Right cardiac atrium (tissue), 5 donors: ENCODE measurements at regions not wholly inside any gene's neighbourhood (a gene's known extent, or its start where the extent isn't known, plus 50 kb on each side); places are given as distances from the start of the nearest gene placed in this dataset.

ENCODE experiments used
- ATAC-seq, 2 donors: fragments of 200-7000 bp; cut with Tn5 transposase; one replicate each; pipeline versions ENCODE4 v1.8.0 to v1.9.1; 2020; ENCODE audit warnings: moderate library complexity in 2 of 2, mild to moderate bottlenecking in 1 of 2
- DNase-seq, 3 donors: peaks; one replicate each; pipeline ENCODE4 v3.0.0-alpha.2; 2020
- H3K27ac ChIP-seq: one replicate; pipeline ENCODE4 v1.5.1; 2013; ENCODE audit warnings: mild to moderate bottlenecking, low read length, control low read depth, moderate library complexity
- H3K27me3 ChIP-seq: one replicate; pipeline ENCODE4 v1.6.1; 2013; ENCODE audit not compliant: control insufficient read depth, insufficient read depth
- H3K4me1 ChIP-seq: one replicate; pipeline ENCODE4 v1.6.1; 2013; ENCODE audit warnings: low read length; ENCODE audit not compliant: control insufficient read depth, insufficient read depth
- H3K4me3 ChIP-seq: one replicate; pipeline ENCODE4 v1.5.1; 2013; ENCODE audit warnings: low read length, control low read depth
- H3K9me3 ChIP-seq: one replicate; pipeline ENCODE4 v1.6.1; 2013; ENCODE audit warnings: low read length; ENCODE audit not compliant: control insufficient read depth
- WGBS: extraction: QIAGEN DNeasy Blood & Tissue Kit; methylation state at CpG from one replicate; pipeline ENCODE4 v1.1.7; 2013; 5-methylcytosine and 5-hydroxymethylcytosine counted together
- intact Hi-C, 4 donors: fragments of 100-400 bp; cut with DNase I; formaldehyde crosslinking; loops; one replicate each; pipeline versions ENCODE4 v1.11.0 to v1.14.0; 2022 to 2023
- donor health status: healthy with polysubstance abuse.
- donor health status: DM: no; HTN: yes; CAD: no.
- donor health status: DM: no; HTN: no; CAD: no.
- donor health status: DM: no; HTN: yes; CAD: no; lungs with severe emphysema.
- donor health status: DM: yes; HTN: yes; CAD: no.

- H3K4me3 ChIP-seq: no peak overlapping the region
- intact Hi-C loops: no loop called here
- H3K4me1 ChIP-seq: no peaks in the 10 kb centered on the region
- ATAC-seq (no peak), DNase-seq (no peak)
- WGBS: 90% methylated on average over 3 of the region's 3 CpGs
- no peaks in the 10 kb centered on the region for H3K9me3 ChIP-seq
- H3K27me3 ChIP-seq: no peaks in the 10 kb centered on the region
- H3K27ac ChIP-seq: no peak overlapping the region
Observed at GRCh38 chr13:72657379-72657778, 70.0 kb downstream of the MZT1 start.

GRCh38 chr13:72656357-72656756 lies 71.1 kb downstream of the MZT1 start:
- no peak overlapping the region for H3K27ac ChIP-seq
- WGBS: 88% methylated on average over 2 of the region's 2 CpGs
- no peak for ATAC-seq
- H3K9me3 ChIP-seq: no peaks in the 10 kb centered on the region
- H3K4me1 ChIP-seq: no peaks in the 10 kb centered on the region
- H3K4me3 ChIP-seq: no peak overlapping the region
- intact Hi-C loops: no loop called here
- DNase-seq: no peak
- no peaks in the 10 kb centered on the region for H3K27me3 ChIP-seq

DNA sequence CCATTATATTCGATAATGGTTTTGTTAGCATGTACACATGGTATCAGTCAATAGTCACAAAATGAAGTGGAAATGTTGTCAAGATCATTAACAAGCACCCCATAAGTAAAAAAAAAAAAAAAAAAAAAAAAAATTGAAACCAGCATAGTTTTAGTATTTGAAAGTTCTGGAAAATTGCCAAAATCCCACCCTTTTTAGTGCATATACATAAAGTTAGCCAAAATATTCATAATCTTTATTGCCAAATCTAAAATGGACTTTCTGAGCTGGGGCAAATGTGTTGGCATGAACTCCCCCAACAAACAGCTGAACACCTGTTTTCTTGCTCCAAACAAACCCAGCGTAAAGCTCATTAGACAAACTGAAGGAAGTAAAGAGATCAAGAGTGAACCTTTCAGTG lies 73.9 kb downstream of the MZT1 start:
- DNase-seq (no peak), ATAC-seq (no peak)
- H3K27ac ChIP-seq: no peak overlapping the region
- no peak overlapping the region for H3K4me3 ChIP-seq
- WGBS: 92% methylated on average over 2 of the region's 2 CpGs
- H3K4me1 ChIP-seq: no peaks in the 10 kb centered on the region
- no peaks in the 10 kb centered on the region for H3K27me3 ChIP-seq
- intact Hi-C loops: no loop called here
- H3K9me3 ChIP-seq: no peaks in the 10 kb centered on the region

GRCh38 chr13:72652681-72653080 lies 74.7 kb downstream of the MZT1 start:
- Histone ChIP-seq H3K27me3 (no peaks in the 10 kb centered on the region), H3K4me3 (no peak overlapping the region), H3K4me1 (no peaks in the 10 kb centered on the region), H3K27ac (no peak overlapping the region), H3K9me3 (no peaks in the 10 kb centered on the region)
- DNase-seq: no peak
- ATAC-seq: no peak
- intact Hi-C loops: no loop called here
- WGBS: 54% methylated on average over 2 of the region's 2 CpGs

GRCh38 chr13:72651144-72651543 lies 76.3 kb downstream of the MZT1 start:
- no peak for DNase-seq
- intact Hi-C loops: no loop called here
- Histone ChIP-seq H3K27ac (no peak overlapping the region), H3K4me3 (no peak overlapping the region), H3K9me3 (no peaks in the 10 kb centered on the region), H3K27me3 (no peaks in the 10 kb centered on the region), H3K4me1 (no peaks in the 10 kb centered on the region)
- WGBS: 41% methylated on average over 5 of the region's 5 CpGs
- no peak for ATAC-seq

GRCh38 chr13:72650051-72650700 lies 77.3 kb downstream of the MZT1 start:
- Histone ChIP-seq H3K27ac (no peak overlapping the region), H3K9me3 (no peaks in the 10 kb centered on the region), H3K4me3 (no peak overlapping the region), H3K4me1 (no peaks in the 10 kb centered on the region), H3K27me3 (no peaks in the 10 kb centered on the region)
- 64% methylated on average over 5 of the region's 5 CpGs for WGBS
- no peak for DNase-seq
- intact Hi-C loops: no loop called here
- no peak for ATAC-seq

- no peaks in the 10 kb centered on the region for H3K27me3 ChIP-seq
- 59% methylated on average over 8 of the region's 8 CpGs for WGBS
- H3K4me1 ChIP-seq: no peaks in the 10 kb centered on the region
- no peak overlapping the region for H3K4me3 ChIP-seq
- no peak for ATAC-seq
- H3K27ac ChIP-seq: no peak overlapping the region
- no peak for DNase-seq
- intact Hi-C loops: no loop called here
- no peaks in the 10 kb centered on the region for H3K9me3 ChIP-seq
Observed at GRCh38 chr13:72648513-72649065, 78.8 kb downstream of the MZT1 start.

GRCh38 chr13:72647422-72647821 lies 80.0 kb downstream of the MZT1 start:
- intact Hi-C loops: no loop called here
- no peak for ATAC-seq
- Histone ChIP-seq H3K27ac (no peak overlapping the region), H3K9me3 (no peaks in the 10 kb centered on the region), H3K27me3 (no peaks in the 10 kb centered on the region), H3K4me3 (no peak overlapping the region), H3K4me1 (no peaks in the 10 kb centered on the region)
- no peak for DNase-seq
- 63% methylated on average over 2 of the region's 2 CpGs for WGBS

DNA sequence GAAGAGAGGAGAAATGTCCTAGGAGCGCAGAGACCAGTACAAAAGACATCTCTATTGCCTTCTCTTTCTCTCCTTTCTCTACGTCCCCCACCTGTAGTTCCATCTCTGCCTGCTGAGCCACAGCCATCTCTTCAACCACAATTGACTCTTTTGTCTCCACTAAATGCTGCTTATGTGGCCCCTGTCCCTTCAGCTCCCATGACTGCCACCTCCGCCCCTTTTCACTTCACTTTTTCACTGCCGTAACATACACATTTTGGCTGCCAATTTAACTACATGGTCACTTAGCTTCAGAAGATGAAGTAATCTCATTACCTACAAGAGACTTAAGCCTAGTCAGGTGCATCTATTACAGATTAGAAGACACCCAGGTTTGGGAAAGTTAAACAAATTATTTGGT lies 81.9 kb downstream of the MZT1 start:
- DNase-seq (no peak), ATAC-seq (no peak)
- Histone ChIP-seq H3K27ac (no peak overlapping the region), H3K27me3 (no peaks in the 10 kb centered on the region), H3K4me1 (no peaks in the 10 kb centered on the region), H3K9me3 (no peaks in the 10 kb centered on the region), H3K4me3 (no peak overlapping the region)
- 90% methylated on average over 4 of the region's 4 CpGs for WGBS
- intact Hi-C loops: no loop called here

DNA sequence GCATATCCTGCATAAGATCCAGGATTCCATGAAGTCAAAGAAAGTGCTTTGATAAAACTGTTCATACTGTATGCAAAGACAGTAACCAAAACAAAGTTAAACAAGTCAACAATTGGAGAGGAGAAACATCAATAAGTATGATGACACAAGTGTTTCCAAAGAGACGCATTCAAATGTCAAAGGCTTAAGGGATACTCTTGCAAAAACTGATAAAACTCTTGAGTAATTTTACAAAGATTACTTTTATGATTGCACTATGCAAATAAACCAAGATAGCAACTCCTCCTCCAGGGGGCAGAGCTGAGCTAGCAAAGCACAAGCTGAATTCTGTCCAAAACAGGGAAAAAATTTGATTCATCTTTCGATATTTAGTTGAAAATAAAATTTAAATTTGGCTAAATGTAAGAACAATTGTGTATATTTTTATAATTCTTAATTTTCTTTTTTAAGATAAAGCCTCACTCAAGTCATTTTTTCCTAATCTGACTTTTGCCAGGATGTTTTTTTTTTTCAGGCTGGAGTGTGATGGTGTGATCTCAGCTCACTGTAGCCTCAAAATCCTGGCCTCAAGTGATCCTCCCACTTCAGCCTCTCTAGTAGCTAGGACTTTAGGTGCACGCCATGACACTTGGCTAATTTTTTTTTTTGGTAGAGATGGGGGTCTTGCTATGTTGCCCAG lies 84.0 kb downstream of the MZT1 start:
- no peak for ATAC-seq
- DNase-seq: peak; percentile 16 to 75 (median 47)
- intact Hi-C loops: no loop called here

DNA sequence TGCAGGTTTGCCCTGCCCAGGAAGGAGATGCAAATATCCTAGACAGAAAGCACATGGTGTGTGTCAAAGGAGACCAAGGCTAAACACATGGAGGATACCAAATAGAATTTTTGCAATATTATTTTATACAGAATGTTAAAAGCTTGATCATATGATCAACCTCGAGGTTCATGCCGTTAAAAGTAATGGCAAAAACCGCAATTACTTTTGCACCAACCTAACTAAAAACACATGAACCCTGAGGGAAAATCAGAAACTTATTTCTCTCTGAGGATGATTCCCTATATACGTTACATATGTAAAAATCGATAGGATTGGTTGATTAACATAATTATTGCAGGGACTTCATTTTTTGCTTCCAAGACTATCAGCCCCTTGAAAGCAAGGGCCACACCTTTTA lies 88.1 kb downstream of the MZT1 start:
- Histone ChIP-seq H3K27ac (no peak overlapping the region), H3K27me3 (no peaks in the 10 kb centered on the region), H3K9me3 (no peaks in the 10 kb centered on the region), H3K4me3 (no peak overlapping the region), H3K4me1 (no peaks in the 10 kb centered on the region)
- WGBS: 92% methylated on average over 5 of the region's 5 CpGs
- ATAC-seq (no peak), DNase-seq (no peak)
- intact Hi-C loops: no loop called here

More for the DNA sequence above, 84.0 kb downstream of the MZT1 start:
- no peak overlapping the region for H3K27ac ChIP-seq
- no peaks in the 10 kb centered on the region for H3K27me3 ChIP-seq
- H3K4me1 ChIP-seq: no peaks in the 10 kb centered on the region
- no peaks in the 10 kb centered on the region for H3K9me3 ChIP-seq
- WGBS: 53% methylated on average over 3 of the region's 3 CpGs
- H3K4me3 ChIP-seq: no peak overlapping the region
